ENCODE measurements at regions not wholly inside any gene's neighbourhood (a gene's known extent, or its start where the extent isn't known, plus 50 kb on each side); places are given as distances from the start of the nearest gene placed in this dataset.

DNA sequence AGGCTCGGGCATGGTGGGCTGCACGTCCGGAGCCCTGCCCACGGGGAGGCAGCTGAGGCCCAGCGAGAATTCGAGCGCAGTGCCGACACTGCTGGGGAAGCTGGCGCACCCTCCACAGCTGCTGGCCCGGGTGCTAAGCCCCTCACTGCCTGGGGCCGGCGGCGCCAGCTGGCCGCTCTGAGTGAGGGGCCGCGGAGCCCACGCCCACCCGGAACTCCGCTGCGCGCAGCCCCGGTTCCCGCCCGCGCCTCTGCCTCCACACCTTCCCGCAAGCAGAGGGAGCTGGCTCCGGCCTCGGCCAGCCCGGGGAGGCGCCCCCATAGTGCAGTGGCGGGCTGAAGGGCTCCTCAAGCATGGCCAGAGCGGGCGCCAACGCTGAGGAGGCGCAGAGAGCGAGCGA is 2080.4 kb downstream of the PCDH9 start:
- no peak for TF ChIP-seq FOXM1 (IDR thresholded peaks at IDR 0.05; ENCODE audit: borderline replicate concordance, low read depth)

DNA sequence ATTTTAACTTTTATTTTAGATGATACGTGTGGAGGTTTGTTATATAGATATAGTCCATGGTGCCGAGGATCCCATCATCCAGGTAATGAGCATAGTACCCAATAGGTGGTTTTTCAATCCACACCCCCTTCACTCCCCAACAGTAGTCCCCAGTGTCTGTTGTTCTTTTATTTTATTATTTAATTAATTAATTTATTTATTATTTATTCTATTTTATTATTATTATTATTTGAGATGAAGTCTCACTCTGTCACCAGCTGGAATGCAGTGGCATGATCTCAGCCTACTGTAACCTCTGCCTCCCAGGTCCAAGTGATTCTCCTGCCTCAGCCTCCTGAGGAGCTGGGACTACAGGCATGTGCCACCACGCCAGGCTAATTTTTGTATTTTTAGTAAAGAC is 2086.2 kb downstream of the PCDH9 start:
- TF ChIP-seq EGR1 (IDR thresholded peaks at IDR 0.05), result no peak
- TF ChIP-seq, protein P1, sequence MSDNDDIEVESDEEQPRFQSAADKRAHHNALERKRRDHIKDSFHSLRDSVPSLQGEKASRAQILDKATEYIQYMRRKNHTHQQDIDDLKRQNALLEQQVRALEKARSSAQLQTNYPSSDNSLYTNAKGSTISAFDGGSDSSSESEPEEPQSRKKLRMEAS (IDR thresholded peaks at IDR 0.05), result no peak
- TF ChIP-seq FOXM1 (IDR thresholded peaks at IDR 0.05; ENCODE audit: borderline replicate concordance, low read depth), result no peak
- TF ChIP-seq EP300 (IDR thresholded peaks at IDR 0.05; ENCODE audit: borderline replicate concordance), result no peak
- no peak for TF ChIP-seq TAF1 (IDR thresholded peaks at IDR 0.05; ENCODE audit: low read depth)
- no peak for TF ChIP-seq TEAD4 (IDR thresholded peaks at IDR 0.05)
- TF ChIP-seq NFIC (IDR thresholded peaks at IDR 0.05), result no peak
- no peak for TF ChIP-seq CREB1 (IDR thresholded peaks at IDR 0.05; ENCODE audit: low read depth)
- TF ChIP-seq, protein P2, sequence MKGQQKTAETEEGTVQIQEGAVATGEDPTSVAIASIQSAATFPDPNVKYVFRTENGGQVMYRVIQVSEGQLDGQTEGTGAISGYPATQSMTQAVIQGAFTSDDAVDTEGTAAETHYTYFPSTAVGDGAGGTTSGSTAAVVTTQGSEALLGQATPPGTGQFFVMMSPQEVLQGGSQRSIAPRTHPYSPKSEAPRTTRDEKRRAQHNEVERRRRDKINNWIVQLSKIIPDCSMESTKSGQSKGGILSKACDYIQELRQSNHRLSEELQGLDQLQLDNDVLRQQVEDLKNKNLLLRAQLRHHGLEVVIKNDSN (IDR thresholded peaks at IDR 0.05), result no peak
- no peak for TF ChIP-seq RAD21 (IDR thresholded peaks at IDR 0.05; ENCODE audit: low read depth)
- TF ChIP-seq YY1 (IDR thresholded peaks at IDR 0.05; ENCODE audit: low read depth), result no peak
- no peak for TF ChIP-seq REST (IDR thresholded peaks at IDR 0.05; ENCODE audit: low read depth)
- TF ChIP-seq CEBPB (IDR thresholded peaks at IDR 0.05), result no peak
- TF ChIP-seq TCF12 (IDR thresholded peaks at IDR 0.05; ENCODE audit: low read depth), result no peak

DNA sequence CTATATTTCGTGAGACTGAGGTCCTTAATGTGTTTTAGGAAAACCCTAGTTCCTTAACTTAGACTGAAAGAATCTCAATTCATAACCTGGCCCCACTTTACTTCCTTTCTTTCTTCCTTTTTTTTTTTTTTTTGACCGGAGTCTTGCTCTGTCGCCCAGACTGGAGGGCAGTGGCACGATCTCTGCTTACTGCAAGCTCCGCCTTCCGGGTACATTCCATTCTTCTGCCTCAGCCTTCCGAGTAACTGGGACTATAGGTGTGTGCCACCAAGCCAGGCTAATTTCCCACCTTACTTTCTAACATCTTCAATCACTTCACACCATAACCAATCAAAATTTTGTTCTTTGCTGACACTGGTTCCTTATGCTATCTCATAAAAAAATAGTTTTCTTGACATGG is 2097.0 kb downstream of the PCDH9 start:
- no peak for TF ChIP-seq TEAD4 (IDR thresholded peaks at IDR 0.05)
- TF ChIP-seq YY1 (IDR thresholded peaks at IDR 0.05; ENCODE audit: low read depth), result no peak
- TF ChIP-seq RAD21 (IDR thresholded peaks at IDR 0.05; ENCODE audit: low read depth), result no peak
- no peak for TF ChIP-seq ZBTB7A (IDR thresholded peaks at IDR 0.05; ENCODE audit: low read depth)
- no peak for TF ChIP-seq EP300 (IDR thresholded peaks at IDR 0.05; ENCODE audit: borderline replicate concordance)
- no peak for TF ChIP-seq EGR1 (IDR thresholded peaks at IDR 0.05)
- TF ChIP-seq, protein P1 (IDR thresholded peaks at IDR 0.05), result no peak
- no peak for TF ChIP-seq NFIC (IDR thresholded peaks at IDR 0.05)
- no peak for TF ChIP-seq CREB1 (IDR thresholded peaks at IDR 0.05; ENCODE audit: low read depth)
- TF ChIP-seq FOXM1 (IDR thresholded peaks at IDR 0.05; ENCODE audit: borderline replicate concordance, low read depth), result no peak
- no peak for TF ChIP-seq TCF12 (IDR thresholded peaks at IDR 0.05; ENCODE audit: low read depth)
- TF ChIP-seq, protein P2 (IDR thresholded peaks at IDR 0.05), result no peak
- no peak for TF ChIP-seq REST (IDR thresholded peaks at IDR 0.05; ENCODE audit: low read depth)
- no peak for TF ChIP-seq TAF1 (IDR thresholded peaks at IDR 0.05; ENCODE audit: low read depth)

GRCh38 chr13:65125236-65125635 is 2104.9 kb downstream of the PCDH9 start:
- TF ChIP-seq CEBPB (IDR thresholded peaks at IDR 0.05) (no peak), TAF1 (IDR thresholded peaks at IDR 0.05; ENCODE audit: low read depth) (no peak), ZBTB7A (IDR thresholded peaks at IDR 0.05; ENCODE audit: low read depth) (no peak), RAD21 (IDR thresholded peaks at IDR 0.05; ENCODE audit: low read depth) (no peak), REST (IDR thresholded peaks at IDR 0.05; ENCODE audit: low read depth) (no peak), CREB1 (IDR thresholded peaks at IDR 0.05; ENCODE audit: low read depth) (no peak), YY1 (IDR thresholded peaks at IDR 0.05; ENCODE audit: low read depth) (no peak), EGR1 (IDR thresholded peaks at IDR 0.05) (no peak), NFIC (IDR thresholded peaks at IDR 0.05) (no peak), EP300 (IDR thresholded peaks at IDR 0.05; ENCODE audit: borderline replicate concordance) (no peak), FOXM1 (IDR thresholded peaks at IDR 0.05; ENCODE audit: borderline replicate concordance, low read depth) (no peak), TEAD4 (IDR thresholded peaks at IDR 0.05) (no peak), TCF12 (IDR thresholded peaks at IDR 0.05; ENCODE audit: low read depth) (no peak)
- TF ChIP-seq, protein P1 (IDR thresholded peaks at IDR 0.05), result no peak
- TF ChIP-seq, protein P2 (IDR thresholded peaks at IDR 0.05), result no peak
